ENCODE measurements at regions not wholly inside any gene's neighbourhood (a gene's known extent, or its start where the extent isn't known, plus 50 kb on each side); places are given as distances from the start of the nearest gene placed in this dataset.

GRCh38 chr4:156420623-156421022 is 467.0 kb upstream of the CTSO start:
- TF ChIP-seq ELF1 (IDR thresholded peaks at IDR 0.05; ENCODE audit: borderline replicate concordance, low read depth) (no peak), CTCF (IDR thresholded peaks at IDR 0.05 in 2 of 3, conservative IDR thresholded peaks at IDR 0.05 in 1 of 3; ENCODE audit: borderline replicate concordance in 1 of 3, insufficient read depth in 1 of 3, low read depth in 2 of 3, low read length in 2 of 3) (no peak)

Data from HCT116 (cell line).